SK-N-SH (cell line): ENCODE measurements at regions not wholly inside any gene's neighbourhood (a gene's known extent, or its start where the extent isn't known, plus 50 kb on each side); places are given as distances from the start of the nearest gene placed in this dataset.

Experiments used
- CHD2 ChIP-seq: fragments of 150-350 bp; IDR thresholded peaks from 2 replicates; pipeline ENCODE4 v1.6.1; 2018; ENCODE audit warnings: low read length; ENCODE audit not compliant: partially characterized antibody
- CTCF ChIP-seq: fragments of 200-600 bp; sonication (generic); IDR thresholded peaks from 2 replicates; pipeline ENCODE4 v1.6.1; 2017; ENCODE audit warnings: antibody characterized with exemption, mild to moderate bottlenecking, moderate library complexity
- EZH2phosphoT487 ChIP-seq: fragments of 200-600 bp; sonication (generic); IDR thresholded peaks from 2 replicates; pipeline ENCODE4 v1.6.1; 2017; ENCODE audit warnings: low read depth, mixed run types, mild to moderate bottlenecking, antibody characterized with exemption, moderate library complexity, borderline replicate concordance
- JUND ChIP-seq: IDR thresholded peaks from 2 replicates; pipeline ENCODE4 v1.4.0; 2012
- MXI1 ChIP-seq: IDR thresholded peaks from 2 replicates; pipeline ENCODE4 v1.6.1; 2012; ENCODE audit warnings: mild to moderate bottlenecking, low read depth, low read length, improper control_type of control experiment
- NRF1 ChIP-seq: IDR thresholded peaks from 2 replicates; pipeline ENCODE4 v1.6.1; 2012; ENCODE audit warnings: low read depth, mild to moderate bottlenecking, low read length
- POLR2AphosphoS5 ChIP-seq: IDR thresholded peaks from 2 replicates; pipeline ENCODE4 v1.6.1; 2012; ENCODE audit warnings: low read depth, low read length
- RAD21 ChIP-seq: IDR thresholded peaks from 2 replicates; pipeline ENCODE4 v1.6.1; 2012; ENCODE audit warnings: mild to moderate bottlenecking, low read length
- RXRA ChIP-seq: IDR thresholded peaks from 2 replicates; pipeline ENCODE4 v1.4.0; 2012; ENCODE audit warnings: low read depth, mild to moderate bottlenecking, borderline replicate concordance
- SIN3A ChIP-seq: IDR thresholded peaks from 2 replicates; pipeline ENCODE4 v1.6.1; 2012; ENCODE audit warnings: low read depth, mild to moderate bottlenecking, low read length, moderate library complexity, borderline replicate concordance
- SMC3 ChIP-seq: IDR thresholded peaks from 2 replicates; pipeline ENCODE4 v1.6.1; 2012; ENCODE audit warnings: low read depth, low read length, improper control_type of control experiment
- YY1 ChIP-seq: IDR thresholded peaks from 2 replicates; pipeline ENCODE4 v1.4.0; 2012; ENCODE audit warnings: low read depth, mild to moderate bottlenecking
- ZBTB33 ChIP-seq: IDR thresholded peaks from 2 replicates; pipeline ENCODE4 v1.4.0; 2012; ENCODE audit warnings: low read depth, borderline replicate concordance

- TF ChIP-seq CTCF (no peak), NRF1 (no peak), ZBTB33 (no peak), YY1 (no peak), SMC3 (no peak), POLR2AphosphoS5 (no peak), SIN3A (no peak), MXI1 (no peak), EZH2phosphoT487 (no peak), RXRA (no peak), CHD2 (no peak), JUND (no peak), RAD21 (no peak)
Measured at GRCh38 chrX:141455103-141455502, 129.4 kb downstream of the SPANXA1 start.
